Endodermal cell (in vitro differentiated cells): ENCODE measurements at regions not wholly inside any gene's neighbourhood (a gene's known extent, or its start where the extent isn't known, plus 50 kb on each side); places are given as distances from the start of the nearest gene placed in this dataset.

Experiments
- DNase-seq: peaks from one replicate; pipeline ENCODE4 v3.0.0-alpha.2; 2017
- H3K27ac ChIP-seq: 2 replicates; pipeline ENCODE4 v1.5.1; 2013; ENCODE audit warnings: mild to moderate bottlenecking, low read depth, low read length, moderate library complexity
- H3K27me3 ChIP-seq: 2 replicates; pipeline ENCODE4 v1.6.1; 2013; ENCODE audit warnings: mild to moderate bottlenecking, low read length, moderate library complexity; ENCODE audit not compliant: insufficient read depth, control insufficient read depth, poor library complexity, severe bottlenecking
- H3K36me3 ChIP-seq: 2 replicates; pipeline ENCODE4 v1.7.0; 2013; ENCODE audit warnings: mild to moderate bottlenecking, low read length, moderate library complexity; ENCODE audit not compliant: control insufficient read depth, insufficient read depth
- H3K4me1 ChIP-seq: one replicate; pipeline ENCODE4 v1.7.0; 2013; ENCODE audit warnings: low read length; ENCODE audit not compliant: control insufficient read depth, insufficient read depth
- H3K4me3 ChIP-seq: 2 replicates; pipeline ENCODE4 v1.5.1; 2013; ENCODE audit warnings: mild to moderate bottlenecking, low read length, moderate library complexity
- H3K9ac ChIP-seq: 2 replicates; pipeline ENCODE4 v1.6.1; 2013; ENCODE audit warnings: mild to moderate bottlenecking, low read length, moderate library complexity; ENCODE audit not compliant: poor library complexity, severe bottlenecking; ENCODE audit errors: extremely low read depth
- H3K9me3 ChIP-seq: 2 replicates; pipeline ENCODE4 v1.6.1; 2013; ENCODE audit warnings: mild to moderate bottlenecking, low read length, moderate library complexity; ENCODE audit not compliant: control insufficient read depth
- H3K27ac Mint-ChIP-seq: 2 replicates; pipeline ENCODE4 v1.8.0; 2020; ENCODE audit warnings: mixed read lengths
- H3K27me3 Mint-ChIP-seq: 2 replicates; pipeline ENCODE4 v1.8.0; 2021; ENCODE audit warnings: mild to moderate bottlenecking, mixed read lengths; ENCODE audit not compliant: insufficient read depth
- H3K36me3 Mint-ChIP-seq: 2 replicates; pipeline ENCODE4 v1.8.0; 2020; ENCODE audit warnings: low read depth, mixed read lengths
- H3K4me1 Mint-ChIP-seq: 2 replicates; pipeline ENCODE4 v1.8.0; 2020; ENCODE audit warnings: mixed read lengths
- H3K4me3 Mint-ChIP-seq: 2 replicates; pipeline ENCODE4 v1.8.0; 2020; ENCODE audit warnings: mild to moderate bottlenecking, moderate library complexity, mixed read lengths
- H3K9me3 Mint-ChIP-seq: 2 replicates; pipeline ENCODE4 v1.8.0; 2020; ENCODE audit warnings: mild to moderate bottlenecking, mixed read lengths
- WGBS, 2 experiments: methylation state at CpG; one replicate each; pipeline versions ENCODE4 v1.1.5 to v1.1.7; 2013; ENCODE audit warnings: missing lambda C conversion rate in 2 of 2, mixed read lengths in 1 of 2; ENCODE audit not compliant: insufficient coverage in 1 of 2, insufficient read length in 1 of 2; 5-methylcytosine and 5-hydroxymethylcytosine counted together
- TF ChIP-seq, protein P1 (sequence below): fragments of 200-600 bp; sonication (generic); conservative IDR thresholded peaks from 2 replicates; pipeline ENCODE4 v1.5.0; 2021; ENCODE audit warnings: antibody characterized with exemption, mild to moderate bottlenecking

GRCh38 chr3:176789947-176790346 lies 407.3 kb downstream of the TBL1XR1 start:
- Histone ChIP-seq H3K9me3 (peaks cover 4% of the 10 kb centered on the region), H3K36me3 (no peaks in the 10 kb centered on the region), H3K27me3 (no peaks in the 10 kb centered on the region), H3K4me1 (peaks cover 7% of the 10 kb centered on the region), H3K9ac (no peak overlapping the region), H3K27ac (no peak overlapping the region), H3K4me3 (no peak overlapping the region)
- Mint-ChIP-seq H3K4me1 (peaks cover 19% of the 10 kb centered on the region), H3K9me3 (no peaks in the 10 kb centered on the region), H3K27ac (no peak overlapping the region), H3K4me3 (no peak overlapping the region), H3K27me3 (no peaks in the 10 kb centered on the region), H3K36me3 (no peaks in the 10 kb centered on the region)
- TF ChIP-seq, protein P1, sequence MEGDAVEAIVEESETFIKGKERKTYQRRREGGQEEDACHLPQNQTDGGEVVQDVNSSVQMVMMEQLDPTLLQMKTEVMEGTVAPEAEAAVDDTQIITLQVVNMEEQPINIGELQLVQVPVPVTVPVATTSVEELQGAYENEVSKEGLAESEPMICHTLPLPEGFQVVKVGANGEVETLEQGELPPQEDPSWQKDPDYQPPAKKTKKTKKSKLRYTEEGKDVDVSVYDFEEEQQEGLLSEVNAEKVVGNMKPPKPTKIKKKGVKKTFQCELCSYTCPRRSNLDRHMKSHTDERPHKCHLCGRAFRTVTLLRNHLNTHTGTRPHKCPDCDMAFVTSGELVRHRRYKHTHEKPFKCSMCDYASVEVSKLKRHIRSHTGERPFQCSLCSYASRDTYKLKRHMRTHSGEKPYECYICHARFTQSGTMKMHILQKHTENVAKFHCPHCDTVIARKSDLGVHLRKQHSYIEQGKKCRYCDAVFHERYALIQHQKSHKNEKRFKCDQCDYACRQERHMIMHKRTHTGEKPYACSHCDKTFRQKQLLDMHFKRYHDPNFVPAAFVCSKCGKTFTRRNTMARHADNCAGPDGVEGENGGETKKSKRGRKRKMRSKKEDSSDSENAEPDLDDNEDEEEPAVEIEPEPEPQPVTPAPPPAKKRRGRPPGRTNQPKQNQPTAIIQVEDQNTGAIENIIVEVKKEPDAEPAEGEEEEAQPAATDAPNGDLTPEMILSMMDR: no peak
- 89 to 100% methylated on average over 2 to 3 of the region's 3 CpGs for WGBS, 2 experiments
- DNase-seq: no peak

DNA sequence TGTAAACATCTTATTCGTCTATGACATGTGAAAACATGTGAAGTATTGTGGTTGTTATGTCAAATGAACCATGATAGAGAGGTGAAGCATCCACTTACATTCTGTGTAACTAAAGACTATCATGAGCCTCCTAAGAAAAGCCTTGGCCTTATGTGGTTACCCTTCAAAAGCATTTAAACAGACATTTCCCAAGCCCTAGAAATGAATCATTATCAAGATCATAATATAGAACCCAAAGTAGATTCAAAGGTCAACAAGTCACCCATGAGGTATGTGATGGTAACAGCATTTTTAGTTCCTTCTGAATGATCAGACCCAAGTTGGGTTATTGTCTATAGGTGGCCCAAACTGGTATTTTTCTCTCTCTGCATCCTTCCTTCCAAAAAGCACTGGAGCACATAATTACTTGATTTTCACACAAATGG lies 408.0 kb downstream of the TBL1XR1 start:
- Histone ChIP-seq H3K36me3 (no peaks in the 10 kb centered on the region), H3K4me3 (no peak overlapping the region), H3K4me1 (peaks cover 5% of the 10 kb centered on the region), H3K27me3 (no peaks in the 10 kb centered on the region), H3K9me3 (peaks cover 4% of the 10 kb centered on the region), H3K9ac (no peak overlapping the region), H3K27ac (no peak overlapping the region)
- Mint-ChIP-seq H3K36me3 (no peaks in the 10 kb centered on the region), H3K27me3 (no peaks in the 10 kb centered on the region), H3K4me3 (no peak overlapping the region), H3K4me1 (peaks cover 14% of the 10 kb centered on the region), H3K27ac (no peak overlapping the region), H3K9me3 (no peaks in the 10 kb centered on the region)
- no peak for DNase-seq
- whole genome bisulfite sequencing, 2 experiments: 87% methylated on average over 1 of the region's 1 CpG; no CpG with 5 or more reads in 1 of the 2 experiments
- TF ChIP-seq, protein P1: no peak

- H3K36me3 Mint-ChIP-seq: no peaks in the 10 kb centered on the region
- Histone ChIP-seq H3K27me3 (no peaks in the 10 kb centered on the region), H3K4me1 (no peaks in the 10 kb centered on the region), H3K9me3 (peaks cover 4% of the 10 kb centered on the region), H3K27ac (no peak overlapping the region), H3K4me3 (no peak overlapping the region), H3K36me3 (no peaks in the 10 kb centered on the region), H3K9ac (no peak overlapping the region)
- no peak overlapping the region for H3K27ac Mint-ChIP-seq
- TF ChIP-seq, protein P1: no peak
- no peaks in the 10 kb centered on the region for H3K9me3 Mint-ChIP-seq
- no peak overlapping the region for H3K4me3 Mint-ChIP-seq
- no peak for DNase-seq
- 83 to 86% methylated on average over 1 to 3 of the region's 3 CpGs for WGBS, 2 experiments
- no peaks in the 10 kb centered on the region for H3K27me3 Mint-ChIP-seq
- H3K4me1 Mint-ChIP-seq: peaks cover 6% of the 10 kb centered on the region
Observed at GRCh38 chr3:176787506-176787905, 409.8 kb downstream of the TBL1XR1 start.
